DND-41 (cell line): ENCODE measurements at regions not wholly inside any gene's neighbourhood (a gene's known extent, or its start where the extent isn't known, plus 50 kb on each side); places are given as distances from the start of the nearest gene placed in this dataset.
"Not testable (repeated sequence)": the region's sequence is repeated elsewhere in the genome, so short reads cannot be mapped to it uniquely, and the experiment has no call there.

Source experiments
- ATAC-seq: fragments of 200-7000 bp; cut with Tn5 transposase; 3 replicates; pipeline ENCODE4 v1.9.1; 2021; ENCODE audit warnings: low read depth; ENCODE audit not compliant: insufficient read depth
- DNase-seq: peaks from one replicate; pipeline ENCODE4 v3.0.0-alpha.2; 2020
- H2AFZ ChIP-seq: 2 replicates; pipeline ENCODE4 v1.6.0; 2012; ENCODE audit warnings: low read depth, low read length
- H3K27ac ChIP-seq: 2 replicates; pipeline ENCODE4 v1.5.1; 2012; ENCODE audit warnings: low read length, inconsistent platforms
- H3K27me3 ChIP-seq: fragments of 200-600 bp; sonication (generic); 2 replicates; pipeline ENCODE4 v1.6.0; 2012; ENCODE audit warnings: low read length, mild to moderate bottlenecking, inconsistent platforms; ENCODE audit not compliant: insufficient read depth, poor library complexity
- H3K36me3 ChIP-seq: 2 replicates; pipeline ENCODE4 v1.5.1; 2012; ENCODE audit warnings: low read length, inconsistent platforms; ENCODE audit not compliant: insufficient read depth
- H3K4me1 ChIP-seq: 2 replicates; pipeline ENCODE4 v1.5.1; 2012; ENCODE audit warnings: mild to moderate bottlenecking, low read length; ENCODE audit not compliant: insufficient read depth
- H3K4me2 ChIP-seq: 2 replicates; pipeline ENCODE4 v1.6.0; 2012; ENCODE audit warnings: mild to moderate bottlenecking, moderate library complexity, low read length, inconsistent platforms; ENCODE audit not compliant: insufficient read depth
- H3K4me3 ChIP-seq, 2 experiments: fragments of 200-600 bp in 1 of 2; shearing (Covaris generic) in 1 of 2; 2 replicates each; pipeline ENCODE4 v1.5.1; 2012 to 2016; ENCODE audit warnings: inconsistent platforms in 2 of 2, low read length in 2 of 2, mild to moderate bottlenecking in 2 of 2, low read depth in 1 of 2, moderate library complexity in 1 of 2
- H3K79me2 ChIP-seq: 2 replicates; pipeline ENCODE4 v1.6.0; 2012; ENCODE audit warnings: low read length, inconsistent platforms; ENCODE audit not compliant: insufficient read depth
- H3K9ac ChIP-seq: 2 replicates; pipeline ENCODE4 v1.6.0; 2012; ENCODE audit warnings: low read depth, mild to moderate bottlenecking, inconsistent platforms, low read length, moderate library complexity
- H3K9me3 ChIP-seq: 2 replicates; pipeline ENCODE4 v1.5.1; 2012; ENCODE audit warnings: low read length, moderate library complexity, mild to moderate bottlenecking, inconsistent platforms; ENCODE audit not compliant: insufficient read depth, severe bottlenecking
- H4K20me1 ChIP-seq: 2 replicates; pipeline ENCODE4 v1.6.0; 2012; ENCODE audit warnings: low read length; ENCODE audit not compliant: insufficient read depth
- CTCF ChIP-seq: IDR thresholded peaks from 2 replicates; pipeline ENCODE4 v1.5.1; 2012; ENCODE audit warnings: borderline replicate concordance, low read length, moderate library complexity, mild to moderate bottlenecking; ENCODE audit not compliant: poor library complexity, severe bottlenecking; ENCODE audit errors: extremely low read depth
- EZH2 ChIP-seq: IDR thresholded peaks from 3 replicates; pipeline ENCODE4 v1.6.1; 2012; ENCODE audit warnings: borderline replicate concordance, low read depth, mild to moderate bottlenecking, moderate library complexity, low read length, inconsistent platforms; ENCODE audit not compliant: severe bottlenecking

- no peaks in the 10 kb centered on the region for H3K4me1 ChIP-seq
- no peaks in the 10 kb centered on the region for H3K27me3 ChIP-seq
- no peak for DNase-seq
- no peaks in the 10 kb centered on the region for H4K20me1 ChIP-seq
- H3K9ac ChIP-seq, result no peak overlapping the region
- no peak overlapping the region for H3K4me3 ChIP-seq
- H3K27ac ChIP-seq, result no peak overlapping the region
- H2AFZ ChIP-seq, result no peak overlapping the region
- H3K36me3 ChIP-seq, result no peaks in the 10 kb centered on the region
- TF ChIP-seq CTCF (no peak), EZH2 (no peak)
- H3K79me2 ChIP-seq, result no peaks in the 10 kb centered on the region
- no peaks in the 10 kb centered on the region for H3K9me3 ChIP-seq
- no peak overlapping the region for H3K4me2 ChIP-seq
- ATAC-seq, result no peak
Observed at GRCh38 chr5:118326481-118327045, 661.8 kb downstream of the DTWD2 start.

DNA sequence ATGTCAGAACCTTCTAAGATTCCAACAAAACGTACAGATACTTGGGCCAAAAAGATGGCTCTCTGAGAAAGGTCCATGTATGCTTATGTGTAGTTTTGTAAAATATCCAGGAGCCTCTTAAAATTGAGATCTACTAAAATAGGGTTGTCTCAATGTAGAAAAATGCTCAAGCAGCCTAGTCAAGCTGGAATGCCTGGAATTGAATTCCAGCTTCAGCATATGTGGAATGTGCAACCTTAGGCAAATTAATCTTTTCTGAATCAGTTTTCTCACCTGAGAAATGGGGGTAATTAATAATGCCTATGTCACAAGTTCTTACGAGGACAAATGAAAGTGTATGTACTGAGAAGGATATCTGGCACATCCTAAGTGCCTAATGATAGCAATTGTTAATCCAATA lies 662.4 kb downstream of the DTWD2 start:
- no peak overlapping the region for H3K9ac ChIP-seq
- no peaks in the 10 kb centered on the region for H3K79me2 ChIP-seq
- TF ChIP-seq EZH2 (no peak), CTCF (no peak)
- no peak overlapping the region for H2AFZ ChIP-seq
- H3K4me3 ChIP-seq, result no peak overlapping the region
- H3K9me3 ChIP-seq, result no peaks in the 10 kb centered on the region
- no peaks in the 10 kb centered on the region for H3K4me1 ChIP-seq
- no peak for DNase-seq
- H3K27ac ChIP-seq, result no peak overlapping the region
- no peak for ATAC-seq
- no peaks in the 10 kb centered on the region for H4K20me1 ChIP-seq
- no peaks in the 10 kb centered on the region for H3K36me3 ChIP-seq
- H3K4me2 ChIP-seq, result no peak overlapping the region
- H3K27me3 ChIP-seq, result no peaks in the 10 kb centered on the region

- not testable (repeated sequence) for H3K4me1 ChIP-seq, ATAC-seq, H3K4me2 ChIP-seq, H3K27ac ChIP-seq, H3K36me3 ChIP-seq, H3K79me2 ChIP-seq, H3K4me3 ChIP-seq, H2AFZ ChIP-seq, H3K9me3 ChIP-seq, H4K20me1 ChIP-seq, DNase-seq, H3K9ac ChIP-seq, H3K27me3 ChIP-seq
Observed at GRCh38 chr5:118323723-118324122, 664.6 kb downstream of the DTWD2 start.

DNA sequence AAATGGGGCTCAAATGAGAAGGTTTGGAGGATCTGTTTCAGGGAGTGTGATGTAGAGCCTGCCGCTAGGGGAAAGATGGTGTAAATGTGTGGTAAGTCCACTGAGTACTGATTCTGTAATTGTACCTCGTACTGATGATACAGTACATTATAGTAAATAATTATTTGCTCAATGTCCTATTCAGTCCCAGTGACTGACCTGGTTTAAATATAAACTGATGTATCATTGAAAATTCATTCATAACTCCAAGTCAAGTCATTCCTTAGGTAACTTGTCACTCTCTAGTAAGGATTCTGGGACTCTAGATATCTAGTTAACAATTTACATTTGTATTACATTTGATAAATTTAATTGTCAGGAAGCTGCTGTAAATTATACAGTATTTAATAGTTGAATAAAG lies 667.3 kb downstream of the DTWD2 start:
- no peak for DNase-seq
- H3K27ac ChIP-seq, result no peak overlapping the region
- H3K79me2 ChIP-seq, result no peaks in the 10 kb centered on the region
- H3K36me3 ChIP-seq, result no peaks in the 10 kb centered on the region
- H3K4me2 ChIP-seq, result no peak overlapping the region
- no peak for TF ChIP-seq CTCF
- no peak for TF ChIP-seq EZH2
- no peak overlapping the region for H2AFZ ChIP-seq
- H4K20me1 ChIP-seq, result no peaks in the 10 kb centered on the region
- no peak overlapping the region for H3K9ac ChIP-seq
- no peaks in the 10 kb centered on the region for H3K9me3 ChIP-seq
- no peaks in the 10 kb centered on the region for H3K27me3 ChIP-seq
- no peak for ATAC-seq
- no peak overlapping the region for H3K4me3 ChIP-seq
- H3K4me1 ChIP-seq, result no peaks in the 10 kb centered on the region
